ENCODE measurements at regions not wholly inside any gene's neighbourhood (a gene's known extent, or its start where the extent isn't known, plus 50 kb on each side); places are given as distances from the start of the nearest gene placed in this dataset.

- peaks cover 3% of the 10 kb centered on the region; the same call in 1 of the 2 replicates for H3K27me3 ChIP-seq (ENCODE audit: control insufficient read depth, low read length)
- TF ChIP-seq EZH2phosphoT487 (IDR thresholded peaks at IDR 0.05; ENCODE audit: borderline replicate concordance, low read length): no peak
- TF ChIP-seq CTCF (IDR thresholded peaks at IDR 0.05; ENCODE audit: low read depth, low read length, poor library complexity, severe bottlenecking): no peak
- H3K4me3 ChIP-seq (ENCODE audit: low read length): no peak overlapping the region
- H3K4me2 ChIP-seq (ENCODE audit: low read length): no peak overlapping the region
- H3K9me2 ChIP-seq (replicated peaks; ENCODE audit: control insufficient read depth, low read length): no peaks in the 10 kb centered on the region
- H3K27ac ChIP-seq (ENCODE audit: low read depth, low read length): no peak overlapping the region
- H3F3A ChIP-seq (ENCODE audit: control insufficient read depth, insufficient read depth): no peaks in the 10 kb centered on the region
- no peaks in the 10 kb centered on the region for H3K9me3 ChIP-seq (ENCODE audit: control insufficient read depth, insufficient read depth, low read length)
- H3K4me1 ChIP-seq (ENCODE audit: control insufficient read depth, low read length): no peaks in the 10 kb centered on the region
- H3K79me2 ChIP-seq (ENCODE audit: control insufficient read depth, low read length): no peaks in the 10 kb centered on the region
- no peaks in the 10 kb centered on the region for H4K20me1 ChIP-seq (ENCODE audit: control insufficient read depth, insufficient read depth, low read depth, low read length)
- H3K36me3 ChIP-seq (ENCODE audit: control insufficient read depth, low read length): no peaks in the 10 kb centered on the region
Observed at GRCh38 chr7:131767591-131767990, 211.2 kb upstream of the PODXL start.

GRCh38 chr7:131765575-131765974, 209.1 kb upstream of the PODXL start:
- no peak overlapping the region for H3K27ac ChIP-seq (ENCODE audit: low read depth, low read length)
- H3F3A ChIP-seq (ENCODE audit: control insufficient read depth, insufficient read depth): no peaks in the 10 kb centered on the region
- no peaks in the 10 kb centered on the region for H3K4me1 ChIP-seq (ENCODE audit: control insufficient read depth, low read length)
- H3K36me3 ChIP-seq (ENCODE audit: control insufficient read depth, low read length): no peaks in the 10 kb centered on the region
- no peaks in the 10 kb centered on the region for H3K79me2 ChIP-seq (ENCODE audit: control insufficient read depth, low read length)
- H3K9me3 ChIP-seq (ENCODE audit: control insufficient read depth, insufficient read depth, low read length): no peaks in the 10 kb centered on the region
- no peaks in the 10 kb centered on the region for H4K20me1 ChIP-seq (ENCODE audit: control insufficient read depth, insufficient read depth, low read depth, low read length)
- H3K4me2 ChIP-seq (ENCODE audit: low read length): no peak overlapping the region
- H3K9me2 ChIP-seq (replicated peaks; ENCODE audit: control insufficient read depth, low read length): no peaks in the 10 kb centered on the region
- no peak overlapping the region for H3K4me3 ChIP-seq (ENCODE audit: low read length)
- H3K27me3 ChIP-seq (ENCODE audit: control insufficient read depth, low read length): peaks cover 4% of the 10 kb centered on the region; the same call in 1 of the 2 replicates
- TF ChIP-seq CTCF (IDR thresholded peaks at IDR 0.05; ENCODE audit: low read depth, low read length, poor library complexity, severe bottlenecking): no peak
- TF ChIP-seq EZH2phosphoT487 (IDR thresholded peaks at IDR 0.05; ENCODE audit: borderline replicate concordance, low read length): no peak

- Histone ChIP-seq H3K4me3 (ENCODE audit: low read length) (no peak overlapping the region), H3F3A (ENCODE audit: control insufficient read depth, insufficient read depth) (no peaks in the 10 kb centered on the region), H3K27me3 (ENCODE audit: control insufficient read depth, low read length) (peaks cover 9% of the 10 kb centered on the region; the same call in 1 of the 2 replicates), H4K20me1 (ENCODE audit: control insufficient read depth, insufficient read depth, low read depth, low read length) (no peaks in the 10 kb centered on the region), H3K4me2 (ENCODE audit: low read length) (no peak overlapping the region), H3K9me3 (ENCODE audit: control insufficient read depth, insufficient read depth, low read length) (no peaks in the 10 kb centered on the region), H3K9me2 (replicated peaks; ENCODE audit: control insufficient read depth, low read length) (no peaks in the 10 kb centered on the region), H3K79me2 (ENCODE audit: control insufficient read depth, low read length) (no peaks in the 10 kb centered on the region), H3K27ac (ENCODE audit: low read depth, low read length) (no peak overlapping the region), H3K36me3 (ENCODE audit: control insufficient read depth, low read length) (no peaks in the 10 kb centered on the region), H3K4me1 (ENCODE audit: control insufficient read depth, low read length) (no peaks in the 10 kb centered on the region)
- TF ChIP-seq CTCF (IDR thresholded peaks at IDR 0.05; ENCODE audit: low read depth, low read length, poor library complexity, severe bottlenecking) (no peak), EZH2phosphoT487 (IDR thresholded peaks at IDR 0.05; ENCODE audit: borderline replicate concordance, low read length) (no peak)
Observed at GRCh38 chr7:131764143-131764775, 207.8 kb upstream of the PODXL start.
